AG04450 (cell line): ENCODE measurements at regions not wholly inside any gene's neighbourhood (a gene's known extent, or its start where the extent isn't known, plus 50 kb on each side); places are given as distances from the start of the nearest gene placed in this dataset.

Experiments used
- CTCF ChIA-PET: fragments of 300-600, 350-600 bp; formaldehyde crosslinking; extraction: SDS; loops from one replicate; lab custom pipeline; 2022; ENCODE audit warnings: antibody characterized with exemption, inconsistent platforms; lab: Charles Lee
- POLR2A ChIA-PET: fragments of 350-600 bp; formaldehyde crosslinking; extraction: SDS; loops from one replicate; lab custom pipeline; 2021; ENCODE audit warnings: antibody characterized with exemption, inconsistent platforms; lab: Yijun Ruan, JAX
- DNase-seq: peaks from one replicate; pipeline ENCODE4 v3.0.0-alpha.2; 2011; ENCODE audit warnings: low read depth, low spot score
- H3K27ac ChIP-seq: one replicate; pipeline ENCODE4 v1.5.1; 2012; ENCODE audit warnings: low read depth, low read length, control low read depth
- H3K27me3 ChIP-seq: one replicate; pipeline ENCODE4 v1.6.0; 2012; ENCODE audit warnings: low read length; ENCODE audit not compliant: control insufficient read depth, insufficient read depth
- H3K4me3 ChIP-seq: 2 replicates; pipeline ENCODE4 v1.5.1; 2011; ENCODE audit warnings: mild to moderate bottlenecking, low read depth, low read length, control low read depth
- H3K9me3 ChIP-seq: 2 replicates; pipeline ENCODE4 v1.5.1; 2012; ENCODE audit warnings: low read length; ENCODE audit not compliant: control insufficient read depth, insufficient read depth
- TF ChIP-seq, protein P1 (sequence below): IDR thresholded peaks from 2 replicates; pipeline ENCODE4 v1.5.1; 2011; ENCODE audit warnings: low read depth, low read length, control low read depth, inconsistent platforms

GRCh38 chr19:22545751-22546150 lies 88.4 kb upstream of the ZNF492 start:
- ChIA-PET POLR2A (no interaction called here), CTCF (no interaction called here)
- H3K27me3 ChIP-seq: no peaks in the 10 kb centered on the region
- no peak overlapping the region for H3K27ac ChIP-seq
- DNase-seq: no peak
- peaks cover 59% of the 10 kb centered on the region for H3K9me3 ChIP-seq
- TF ChIP-seq, protein P1, sequence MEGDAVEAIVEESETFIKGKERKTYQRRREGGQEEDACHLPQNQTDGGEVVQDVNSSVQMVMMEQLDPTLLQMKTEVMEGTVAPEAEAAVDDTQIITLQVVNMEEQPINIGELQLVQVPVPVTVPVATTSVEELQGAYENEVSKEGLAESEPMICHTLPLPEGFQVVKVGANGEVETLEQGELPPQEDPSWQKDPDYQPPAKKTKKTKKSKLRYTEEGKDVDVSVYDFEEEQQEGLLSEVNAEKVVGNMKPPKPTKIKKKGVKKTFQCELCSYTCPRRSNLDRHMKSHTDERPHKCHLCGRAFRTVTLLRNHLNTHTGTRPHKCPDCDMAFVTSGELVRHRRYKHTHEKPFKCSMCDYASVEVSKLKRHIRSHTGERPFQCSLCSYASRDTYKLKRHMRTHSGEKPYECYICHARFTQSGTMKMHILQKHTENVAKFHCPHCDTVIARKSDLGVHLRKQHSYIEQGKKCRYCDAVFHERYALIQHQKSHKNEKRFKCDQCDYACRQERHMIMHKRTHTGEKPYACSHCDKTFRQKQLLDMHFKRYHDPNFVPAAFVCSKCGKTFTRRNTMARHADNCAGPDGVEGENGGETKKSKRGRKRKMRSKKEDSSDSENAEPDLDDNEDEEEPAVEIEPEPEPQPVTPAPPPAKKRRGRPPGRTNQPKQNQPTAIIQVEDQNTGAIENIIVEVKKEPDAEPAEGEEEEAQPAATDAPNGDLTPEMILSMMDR: no peak
- H3K4me3 ChIP-seq: no peak overlapping the region

GRCh38 chr19:22533761-22534160 lies 100.4 kb upstream of the ZNF492 start:
- Histone ChIP-seq H3K9me3 (peaks cover 12% of the 10 kb centered on the region), H3K4me3 (no peak overlapping the region), H3K27me3 (no peaks in the 10 kb centered on the region), H3K27ac (no peak overlapping the region)
- POLR2A ChIA-PET: no interaction called here
- TF ChIP-seq, protein P1: no peak
- DNase-seq: no peak
- CTCF ChIA-PET: no interaction called here

GRCh38 chr19:22532388-22533300 lies 101.5 kb upstream of the ZNF492 start:
- Histone ChIP-seq H3K4me3 (no peak overlapping the region), H3K27me3 (no peaks in the 10 kb centered on the region), H3K9me3 (peaks cover 17% of the 10 kb centered on the region), H3K27ac (no peak overlapping the region)
- CTCF ChIA-PET: no interaction called here
- TF ChIP-seq, protein P1: no peak
- DNase-seq: no peak
- POLR2A ChIA-PET: no interaction called here

GRCh38 chr19:22530042-22530441 lies 104.1 kb upstream of the ZNF492 start:
- TF ChIP-seq, protein P1: no peak
- Histone ChIP-seq H3K27ac (no peak overlapping the region), H3K4me3 (no peak overlapping the region), H3K27me3 (no peaks in the 10 kb centered on the region), H3K9me3 (peaks cover 31% of the 10 kb centered on the region)
- DNase-seq: no peak
- ChIA-PET POLR2A (no interaction called here), CTCF (no interaction called here)

GRCh38 chr19:22528956-22529355 lies 105.2 kb upstream of the ZNF492 start:
- H3K27ac ChIP-seq: no peak overlapping the region
- POLR2A ChIA-PET: no interaction called here
- peaks cover 33% of the 10 kb centered on the region for H3K9me3 ChIP-seq
- H3K27me3 ChIP-seq: no peaks in the 10 kb centered on the region
- TF ChIP-seq, protein P1: no peak
- DNase-seq: no peak
- CTCF ChIA-PET: no interaction called here
- no peak overlapping the region for H3K4me3 ChIP-seq
